K562 (cell line): ENCODE measurements at regions not wholly inside any gene's neighbourhood (a gene's known extent, or its start where the extent isn't known, plus 50 kb on each side); places are given as distances from the start of the nearest gene placed in this dataset.

Source experiments
- CBX8 ChIP-seq: fragments of 200-600 bp; sonication (generic); IDR thresholded peaks from 2 replicates; pipeline ENCODE4 v1.6.1; 2012; ENCODE audit warnings: borderline replicate concordance, mixed run types, low read depth, mild to moderate bottlenecking, moderate library complexity, mixed read lengths, low read length, control low read depth, inconsistent platforms; ENCODE audit not compliant: poor library complexity, severe bottlenecking; ENCODE audit errors: extremely low read depth
- HDAC3 ChIP-seq: fragments of 450-650 bp; IDR thresholded peaks from 2 replicates; pipeline ENCODE4 v1.6.1; 2018; ENCODE audit warnings: borderline replicate concordance, mild to moderate bottlenecking, moderate library complexity; ENCODE audit not compliant: partially characterized antibody
- POLR2AphosphoS5 ChIP-seq: IDR thresholded peaks from 2 replicates; pipeline ENCODE4 v1.6.1; 2011; ENCODE audit warnings: mild to moderate bottlenecking, low read depth, low read length, moderate library complexity; ENCODE audit not compliant: control insufficient read depth, insufficient read depth
- PYGO2 ChIP-seq: fragments of 450-650 bp; IDR thresholded peaks from 2 replicates; pipeline ENCODE4 v1.6.1; 2016; ENCODE audit warnings: mild to moderate bottlenecking, missing genetic modification characterization, moderate library complexity, missing compliant biosample characterization
- RB1 ChIP-seq: fragments of 450-650 bp; IDR thresholded peaks from 2 replicates; pipeline ENCODE4 v1.6.1; 2017; ENCODE audit warnings: low read depth, mild to moderate bottlenecking
- TF ChIP-seq, protein P1 (sequence below), 3 experiments: IDR thresholded peaks in 2 of 3; conservative IDR thresholded peaks in 1 of 3; 2 replicates each; pipeline ENCODE4 v1.5.1; 2011 to 2012; ENCODE audit warnings: low read length in 3 of 3, mild to moderate bottlenecking in 3 of 3, control low read depth in 2 of 3, improper control_type of control experiment in 1 of 3, inconsistent platforms in 1 of 3, low read depth in 1 of 3, mixed read lengths in 1 of 3, moderate library complexity in 1 of 3; ENCODE audit not compliant: insufficient read depth in 2 of 3

DNA sequence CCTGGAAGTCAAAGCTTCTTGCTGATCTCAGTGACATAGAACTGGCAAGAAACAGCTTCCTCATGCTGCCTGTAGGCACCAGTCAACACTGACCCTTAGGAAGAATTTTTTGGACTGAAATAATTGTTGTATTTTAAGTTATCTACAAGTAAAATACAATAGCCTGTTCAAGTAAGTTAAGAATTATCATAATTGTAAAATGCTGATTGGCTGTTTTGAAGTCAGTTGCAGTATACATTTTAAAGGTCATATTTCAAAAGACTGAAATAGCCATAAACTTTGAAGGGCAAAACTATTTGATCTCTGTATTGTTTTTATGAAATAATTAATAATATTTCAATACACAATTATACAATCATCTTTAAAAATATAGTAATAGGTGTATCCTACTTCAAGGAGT, 794.9 kb downstream of the MAT2B start:
- no peak for TF ChIP-seq RB1
- TF ChIP-seq POLR2AphosphoS5 = no peak
- no peak for TF ChIP-seq HDAC3
- TF ChIP-seq PYGO2 (tag) = no peak
- TF ChIP-seq, protein P1, sequence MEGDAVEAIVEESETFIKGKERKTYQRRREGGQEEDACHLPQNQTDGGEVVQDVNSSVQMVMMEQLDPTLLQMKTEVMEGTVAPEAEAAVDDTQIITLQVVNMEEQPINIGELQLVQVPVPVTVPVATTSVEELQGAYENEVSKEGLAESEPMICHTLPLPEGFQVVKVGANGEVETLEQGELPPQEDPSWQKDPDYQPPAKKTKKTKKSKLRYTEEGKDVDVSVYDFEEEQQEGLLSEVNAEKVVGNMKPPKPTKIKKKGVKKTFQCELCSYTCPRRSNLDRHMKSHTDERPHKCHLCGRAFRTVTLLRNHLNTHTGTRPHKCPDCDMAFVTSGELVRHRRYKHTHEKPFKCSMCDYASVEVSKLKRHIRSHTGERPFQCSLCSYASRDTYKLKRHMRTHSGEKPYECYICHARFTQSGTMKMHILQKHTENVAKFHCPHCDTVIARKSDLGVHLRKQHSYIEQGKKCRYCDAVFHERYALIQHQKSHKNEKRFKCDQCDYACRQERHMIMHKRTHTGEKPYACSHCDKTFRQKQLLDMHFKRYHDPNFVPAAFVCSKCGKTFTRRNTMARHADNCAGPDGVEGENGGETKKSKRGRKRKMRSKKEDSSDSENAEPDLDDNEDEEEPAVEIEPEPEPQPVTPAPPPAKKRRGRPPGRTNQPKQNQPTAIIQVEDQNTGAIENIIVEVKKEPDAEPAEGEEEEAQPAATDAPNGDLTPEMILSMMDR (IDR thresholded peaks at IDR 0.05 in 2 of 3, conservative IDR thresholded peaks at IDR 0.05 in 1 of 3; ENCODE audit: insufficient read depth in 2 of 3, low read depth in 1 of 3, low read length in 3 of 3) = no peak
- TF ChIP-seq CBX8 = no peak
